K562 (cell line): ENCODE measurements at regions not wholly inside any gene's neighbourhood (a gene's known extent, or its start where the extent isn't known, plus 50 kb on each side); places are given as distances from the start of the nearest gene placed in this dataset.

Experiments used
- MTF1 ChIP-seq: fragments of 250-450 bp; sonication (Bioruptor Pico); IDR thresholded peaks from 2 replicates; pipeline ENCODE4 v1.9.0; 2021; ENCODE audit warnings: moderate library complexity, mild to moderate bottlenecking, inconsistent platforms, borderline replicate concordance
- SMAD4 ChIP-seq: fragments of 250-450 bp; sonication (Bioruptor Pico); conservative IDR thresholded peaks from 2 replicates; pipeline ENCODE4 v1.8.0; 2021; ENCODE audit warnings: inconsistent platforms, mild to moderate bottlenecking, moderate library complexity
- TF ChIP-seq, protein P1 (sequence below): fragments of 450-650 bp; IDR thresholded peaks from 2 replicates; pipeline ENCODE4 v1.6.1; 2016; ENCODE audit warnings: mild to moderate bottlenecking, moderate library complexity

DNA sequence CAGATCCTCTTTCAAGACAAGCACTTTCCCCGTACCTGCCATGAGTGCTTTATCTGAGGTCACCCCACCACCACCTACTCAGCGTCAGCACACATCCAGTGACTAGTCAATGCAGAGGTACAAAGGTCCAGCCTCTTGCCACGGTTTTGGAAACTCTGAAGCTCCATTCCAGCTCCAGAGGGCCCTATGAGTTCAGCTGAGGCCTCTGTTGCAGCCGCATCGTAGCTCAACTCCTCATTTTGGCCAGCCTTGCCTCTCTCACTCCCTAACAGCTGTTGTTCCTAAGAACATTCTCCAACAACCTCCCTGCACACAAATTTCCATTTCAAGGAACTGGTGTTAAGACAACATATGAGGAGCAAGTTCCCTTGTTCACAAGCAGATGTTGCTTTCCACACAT lies 405.1 kb upstream of the PROK2 start (continued):
- TF ChIP-seq, protein P1, sequence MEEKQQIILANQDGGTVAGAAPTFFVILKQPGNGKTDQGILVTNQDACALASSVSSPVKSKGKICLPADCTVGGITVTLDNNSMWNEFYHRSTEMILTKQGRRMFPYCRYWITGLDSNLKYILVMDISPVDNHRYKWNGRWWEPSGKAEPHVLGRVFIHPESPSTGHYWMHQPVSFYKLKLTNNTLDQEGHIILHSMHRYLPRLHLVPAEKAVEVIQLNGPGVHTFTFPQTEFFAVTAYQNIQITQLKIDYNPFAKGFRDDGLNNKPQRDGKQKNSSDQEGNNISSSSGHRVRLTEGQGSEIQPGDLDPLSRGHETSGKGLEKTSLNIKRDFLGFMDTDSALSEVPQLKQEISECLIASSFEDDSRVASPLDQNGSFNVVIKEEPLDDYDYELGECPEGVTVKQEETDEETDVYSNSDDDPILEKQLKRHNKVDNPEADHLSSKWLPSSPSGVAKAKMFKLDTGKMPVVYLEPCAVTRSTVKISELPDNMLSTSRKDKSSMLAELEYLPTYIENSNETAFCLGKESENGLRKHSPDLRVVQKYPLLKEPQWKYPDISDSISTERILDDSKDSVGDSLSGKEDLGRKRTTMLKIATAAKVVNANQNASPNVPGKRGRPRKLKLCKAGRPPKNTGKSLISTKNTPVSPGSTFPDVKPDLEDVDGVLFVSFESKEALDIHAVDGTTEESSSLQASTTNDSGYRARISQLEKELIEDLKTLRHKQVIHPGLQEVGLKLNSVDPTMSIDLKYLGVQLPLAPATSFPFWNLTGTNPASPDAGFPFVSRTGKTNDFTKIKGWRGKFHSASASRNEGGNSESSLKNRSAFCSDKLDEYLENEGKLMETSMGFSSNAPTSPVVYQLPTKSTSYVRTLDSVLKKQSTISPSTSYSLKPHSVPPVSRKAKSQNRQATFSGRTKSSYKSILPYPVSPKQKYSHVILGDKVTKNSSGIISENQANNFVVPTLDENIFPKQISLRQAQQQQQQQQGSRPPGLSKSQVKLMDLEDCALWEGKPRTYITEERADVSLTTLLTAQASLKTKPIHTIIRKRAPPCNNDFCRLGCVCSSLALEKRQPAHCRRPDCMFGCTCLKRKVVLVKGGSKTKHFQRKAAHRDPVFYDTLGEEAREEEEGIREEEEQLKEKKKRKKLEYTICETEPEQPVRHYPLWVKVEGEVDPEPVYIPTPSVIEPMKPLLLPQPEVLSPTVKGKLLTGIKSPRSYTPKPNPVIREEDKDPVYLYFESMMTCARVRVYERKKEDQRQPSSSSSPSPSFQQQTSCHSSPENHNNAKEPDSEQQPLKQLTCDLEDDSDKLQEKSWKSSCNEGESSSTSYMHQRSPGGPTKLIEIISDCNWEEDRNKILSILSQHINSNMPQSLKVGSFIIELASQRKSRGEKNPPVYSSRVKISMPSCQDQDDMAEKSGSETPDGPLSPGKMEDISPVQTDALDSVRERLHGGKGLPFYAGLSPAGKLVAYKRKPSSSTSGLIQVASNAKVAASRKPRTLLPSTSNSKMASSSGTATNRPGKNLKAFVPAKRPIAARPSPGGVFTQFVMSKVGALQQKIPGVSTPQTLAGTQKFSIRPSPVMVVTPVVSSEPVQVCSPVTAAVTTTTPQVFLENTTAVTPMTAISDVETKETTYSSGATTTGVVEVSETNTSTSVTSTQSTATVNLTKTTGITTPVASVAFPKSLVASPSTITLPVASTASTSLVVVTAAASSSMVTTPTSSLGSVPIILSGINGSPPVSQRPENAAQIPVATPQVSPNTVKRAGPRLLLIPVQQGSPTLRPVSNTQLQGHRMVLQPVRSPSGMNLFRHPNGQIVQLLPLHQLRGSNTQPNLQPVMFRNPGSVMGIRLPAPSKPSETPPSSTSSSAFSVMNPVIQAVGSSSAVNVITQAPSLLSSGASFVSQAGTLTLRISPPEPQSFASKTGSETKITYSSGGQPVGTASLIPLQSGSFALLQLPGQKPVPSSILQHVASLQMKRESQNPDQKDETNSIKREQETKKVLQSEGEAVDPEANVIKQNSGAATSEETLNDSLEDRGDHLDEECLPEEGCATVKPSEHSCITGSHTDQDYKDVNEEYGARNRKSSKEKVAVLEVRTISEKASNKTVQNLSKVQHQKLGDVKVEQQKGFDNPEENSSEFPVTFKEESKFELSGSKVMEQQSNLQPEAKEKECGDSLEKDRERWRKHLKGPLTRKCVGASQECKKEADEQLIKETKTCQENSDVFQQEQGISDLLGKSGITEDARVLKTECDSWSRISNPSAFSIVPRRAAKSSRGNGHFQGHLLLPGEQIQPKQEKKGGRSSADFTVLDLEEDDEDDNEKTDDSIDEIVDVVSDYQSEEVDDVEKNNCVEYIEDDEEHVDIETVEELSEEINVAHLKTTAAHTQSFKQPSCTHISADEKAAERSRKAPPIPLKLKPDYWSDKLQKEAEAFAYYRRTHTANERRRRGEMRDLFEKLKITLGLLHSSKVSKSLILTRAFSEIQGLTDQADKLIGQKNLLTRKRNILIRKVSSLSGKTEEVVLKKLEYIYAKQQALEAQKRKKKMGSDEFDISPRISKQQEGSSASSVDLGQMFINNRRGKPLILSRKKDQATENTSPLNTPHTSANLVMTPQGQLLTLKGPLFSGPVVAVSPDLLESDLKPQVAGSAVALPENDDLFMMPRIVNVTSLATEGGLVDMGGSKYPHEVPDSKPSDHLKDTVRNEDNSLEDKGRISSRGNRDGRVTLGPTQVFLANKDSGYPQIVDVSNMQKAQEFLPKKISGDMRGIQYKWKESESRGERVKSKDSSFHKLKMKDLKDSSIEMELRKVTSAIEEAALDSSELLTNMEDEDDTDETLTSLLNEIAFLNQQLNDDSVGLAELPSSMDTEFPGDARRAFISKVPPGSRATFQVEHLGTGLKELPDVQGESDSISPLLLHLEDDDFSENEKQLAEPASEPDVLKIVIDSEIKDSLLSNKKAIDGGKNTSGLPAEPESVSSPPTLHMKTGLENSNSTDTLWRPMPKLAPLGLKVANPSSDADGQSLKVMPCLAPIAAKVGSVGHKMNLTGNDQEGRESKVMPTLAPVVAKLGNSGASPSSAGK = 0 out of 2 replicates have a peak, but pooled peaks have one; percentile 10
- TF ChIP-seq SMAD4 (CRISPR knock-in tag) (0 out of 2 replicates have a peak, but pooled peaks have one; percentile 1), MTF1 (CRISPR knock-in tag) (no peak)
